Astrocyte of the cerebellum (primary cell): ENCODE measurements at regions not wholly inside any gene's neighbourhood (a gene's known extent, or its start where the extent isn't known, plus 50 kb on each side); places are given as distances from the start of the nearest gene placed in this dataset.

Experiments
- DNase-seq: peaks from one replicate; pipeline ENCODE4 v3.0.0-alpha.2; 2011; ENCODE audit warnings: low read depth
- H3K4me3 ChIP-seq: 2 replicates; pipeline ENCODE4 v1.5.1; 2011; ENCODE audit warnings: mild to moderate bottlenecking, low read depth, low read length, moderate library complexity
- CTCF ChIP-seq: IDR thresholded peaks from 2 replicates; pipeline ENCODE4 v1.5.1; 2012; ENCODE audit warnings: low read length, low read depth, moderate library complexity, mild to moderate bottlenecking; ENCODE audit errors: missing control alignments
- in situ Hi-C: cut with HindIII; loops from 2 replicates; pipeline ENCODE4 v1.10.0; 2017; ENCODE audit warnings: low sequenced_read_pairs

GRCh38 chr2:184199274-184199673 is 399.1 kb upstream of the ZNF804A start:
- DNase-seq, result no peak
- in situ Hi-C loops, result no loop called here
- no peak overlapping the region for H3K4me3 ChIP-seq
- no peak for TF ChIP-seq CTCF

GRCh38 chr2:184201246-184201645 is 397.1 kb upstream of the ZNF804A start:
- no peak for DNase-seq
- no peak for TF ChIP-seq CTCF
- in situ Hi-C loops, result no loop called here
- no peak overlapping the region for H3K4me3 ChIP-seq

- DNase-seq, result no peak
- no peak overlapping the region for H3K4me3 ChIP-seq
- TF ChIP-seq CTCF, result no peak
- in situ Hi-C loops, result no loop called here
Observed at GRCh38 chr2:184203661-184204060, 394.7 kb upstream of the ZNF804A start.

GRCh38 chr2:184205048-184205596 is 393.2 kb upstream of the ZNF804A start:
- in situ Hi-C loops, result no loop called here
- H3K4me3 ChIP-seq, result no peak overlapping the region
- TF ChIP-seq CTCF, result no peak
- DNase-seq, result no peak

- H3K4me3 ChIP-seq, result no peak overlapping the region
- in situ Hi-C loops, result no loop called here
- no peak for DNase-seq
- TF ChIP-seq CTCF, result no peak
Observed at GRCh38 chr2:184206045-184206444, 392.3 kb upstream of the ZNF804A start.

- no peak for TF ChIP-seq CTCF
- in situ Hi-C loops, result no loop called here
- no peak overlapping the region for H3K4me3 ChIP-seq
- no peak for DNase-seq
Observed at GRCh38 chr2:184210329-184210728, 388.0 kb upstream of the ZNF804A start.

- no peak overlapping the region for H3K4me3 ChIP-seq
- TF ChIP-seq CTCF, result no peak
- in situ Hi-C loops, result no loop called here
- no peak for DNase-seq
Observed at GRCh38 chr2:184215745-184216144, 382.6 kb upstream of the ZNF804A start.
